SK-N-SH (cell line): ENCODE measurements at regions not wholly inside any gene's neighbourhood (a gene's known extent, or its start where the extent isn't known, plus 50 kb on each side); places are given as distances from the start of the nearest gene placed in this dataset.

Experiments
- CHD2 ChIP-seq: fragments of 150-350 bp; IDR thresholded peaks from 2 replicates; pipeline ENCODE4 v1.6.1; 2018; ENCODE audit warnings: low read length; ENCODE audit not compliant: partially characterized antibody
- CTCF ChIP-seq: fragments of 200-600 bp; sonication (generic); IDR thresholded peaks from 2 replicates; pipeline ENCODE4 v1.6.1; 2017; ENCODE audit warnings: antibody characterized with exemption, mild to moderate bottlenecking, moderate library complexity
- ELF1 ChIP-seq: IDR thresholded peaks from 2 replicates; pipeline ENCODE4 v1.4.0; 2012
- EP300 ChIP-seq, 2 experiments: IDR thresholded peaks; 2 replicates each; pipeline versions ENCODE4 v1.4.0 to v1.6.1; 2012; ENCODE audit warnings: borderline replicate concordance in 1 of 2, low read depth in 1 of 2, low read length in 1 of 2
- EZH2phosphoT487 ChIP-seq: fragments of 200-600 bp; sonication (generic); IDR thresholded peaks from 2 replicates; pipeline ENCODE4 v1.6.1; 2017; ENCODE audit warnings: low read depth, mixed run types, mild to moderate bottlenecking, antibody characterized with exemption, moderate library complexity, borderline replicate concordance
- FOSL2 ChIP-seq: IDR thresholded peaks from 2 replicates; pipeline ENCODE4 v1.4.0; 2012; ENCODE audit warnings: low read depth, mild to moderate bottlenecking, moderate library complexity, borderline replicate concordance
- FOXM1 ChIP-seq: IDR thresholded peaks from 2 replicates; pipeline ENCODE4 v1.4.0; 2012; ENCODE audit warnings: low read depth, mild to moderate bottlenecking
- IRF3 ChIP-seq: fragments of 150-350 bp; IDR thresholded peaks from 2 replicates; pipeline ENCODE4 v1.6.1; 2016; ENCODE audit warnings: mild to moderate bottlenecking, low read depth, low read length
- POLR2AphosphoS5 ChIP-seq: IDR thresholded peaks from 2 replicates; pipeline ENCODE4 v1.6.1; 2012; ENCODE audit warnings: low read depth, low read length
- SMC3 ChIP-seq: IDR thresholded peaks from 2 replicates; pipeline ENCODE4 v1.6.1; 2012; ENCODE audit warnings: low read depth, low read length, improper control_type of control experiment
- TAF1 ChIP-seq: IDR thresholded peaks from 2 replicates; pipeline ENCODE4 v1.6.1; 2012; ENCODE audit warnings: low read depth, mild to moderate bottlenecking, low read length, moderate library complexity, borderline replicate concordance
- TCF12 ChIP-seq: IDR thresholded peaks from 2 replicates; pipeline ENCODE4 v1.4.0; 2012
- USF1 ChIP-seq: IDR thresholded peaks from 2 replicates; pipeline ENCODE4 v1.4.0; 2012; ENCODE audit warnings: low read depth, borderline replicate concordance
- YY1 ChIP-seq: IDR thresholded peaks from 2 replicates; pipeline ENCODE4 v1.4.0; 2012; ENCODE audit warnings: low read depth, mild to moderate bottlenecking

- TF ChIP-seq YY1 (no peak), FOSL2 (no peak), SMC3 (no peak), FOXM1 (no peak), TAF1 (no peak), CTCF (no peak), CHD2 (no peak), ELF1 (no peak), EP300 (IDR thresholded peaks at IDR 0.05; ENCODE audit: borderline replicate concordance in 1 of 2, low read depth in 1 of 2, low read length in 1 of 2) (no peak), TCF12 (no peak), USF1 (no peak), IRF3 (no peak), EZH2phosphoT487 (no peak), POLR2AphosphoS5 (no peak)
Measured at GRCh38 chr9:28453918-28454317, 880.6 kb upstream of the C9orf72 start.
